Heart left ventricle (tissue), 13 donors: ENCODE measurements at regions not wholly inside any gene's neighbourhood (a gene's known extent, or its start where the extent isn't known, plus 50 kb on each side); places are given as distances from the start of the nearest gene placed in this dataset.

Experiments
- CTCF ChIP-seq, 12 donors: fragments of 200-600 bp; sonication (generic) in 4 of 12; IDR thresholded peaks; one replicate each; pipeline versions ENCODE4 v1.5.0 to v1.8.0; 2018 to 2022; ENCODE audit warnings: antibody characterized with exemption in 12 of 12, mild to moderate bottlenecking in 5 of 12
- POLR2A ChIP-seq, 2 donors: fragments of 450-650 bp; IDR thresholded peaks; one replicate each; pipeline ENCODE4 v1.6.1; 2017; ENCODE audit warnings: antibody characterized with exemption in 2 of 2, mild to moderate bottlenecking in 2 of 2, moderate library complexity in 2 of 2
- donor health status: ischemic (EF 13 %, LVEDD 7.1; RV severe dilation, severe dysfunction).
- donor health status: DM: no; HTN: yes; CAD: no.
- donor health status: DM: no; HTN: no; CAD: no.
- donor health status: ischemic (EF 25% LVEDD 6.9; RV normal size, moderate dysfunction).
- donor health status: ischemic (EF 25% LVEDD 5.7; RV mildly dilated, moderate dysfunction).
- donor health status: ischemic (EF 35%, LVEDD 5.7; RV mildly dilated, moderate dysfunction).
- donor health status: nonischemic (EF 11% LVEDD 7.7; RV severe dilation, severe dysfunction).
- donor health status: DM: yes; HTN: yes; CAD: no.
- donor health status: PGD.
- donor health status: ischemic (EF 29% LVEDD 5.4; RV normal size, mild dysfunction).
- donor health status: nonischemic (EF 23%, LVEDD 6.1; RV moderate dilation, normal function).

- TF ChIP-seq CTCF (IDR thresholded peaks at IDR 0.05) (no peak), POLR2A (IDR thresholded peaks at IDR 0.05) (no peak)
Measured at GRCh38 chr4:31573554-31573953, 853.4 kb downstream of the PCDH7 start.
